PC-3 (cell line): ENCODE measurements at regions not wholly inside any gene's neighbourhood (a gene's known extent, or its start where the extent isn't known, plus 50 kb on each side); places are given as distances from the start of the nearest gene placed in this dataset.

Experiments
- EZH2 ChIP-seq: fragments of 300-600 bp; sonication (generic); IDR thresholded peaks from one replicate; pipeline ENCODE4 v1.6.1; 2017; ENCODE audit warnings: antibody characterized with exemption, mild to moderate bottlenecking, low read length; ENCODE audit not compliant: unreplicated experiment
- EZH2phosphoT487 ChIP-seq: fragments of 300-600 bp; sonication (generic); IDR thresholded peaks from 2 replicates; pipeline ENCODE4 v1.6.1; 2018; ENCODE audit warnings: mild to moderate bottlenecking, antibody characterized with exemption, low read length, borderline replicate concordance
- TF ChIP-seq, protein P1 (sequence below): fragments of 300-600 bp; sonication (generic); conservative IDR thresholded peaks from 2 replicates; pipeline ENCODE4 v1.5.1; 2017; ENCODE audit warnings: antibody characterized with exemption, low read depth, mild to moderate bottlenecking, low read length

DNA sequence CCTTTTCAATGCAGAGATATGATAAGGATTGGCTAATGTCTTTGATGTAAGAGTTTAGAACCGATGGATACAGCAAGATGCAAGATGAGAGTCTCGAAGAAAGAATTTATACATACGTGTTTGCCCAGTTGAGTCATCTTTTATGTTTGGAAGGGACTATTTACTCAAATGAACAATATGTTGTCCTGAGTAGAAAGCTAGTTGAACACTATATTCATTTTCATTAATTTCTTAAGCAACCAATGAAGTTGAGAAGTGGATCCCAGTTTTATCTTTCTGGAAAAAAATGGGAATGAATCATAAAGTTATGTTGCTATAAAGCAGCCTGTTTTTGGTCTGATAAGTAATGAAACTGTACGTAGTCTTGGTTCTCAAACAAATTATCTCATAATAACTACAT, 1431.7 kb upstream of the FLRT2 start:
- TF ChIP-seq, protein P1, sequence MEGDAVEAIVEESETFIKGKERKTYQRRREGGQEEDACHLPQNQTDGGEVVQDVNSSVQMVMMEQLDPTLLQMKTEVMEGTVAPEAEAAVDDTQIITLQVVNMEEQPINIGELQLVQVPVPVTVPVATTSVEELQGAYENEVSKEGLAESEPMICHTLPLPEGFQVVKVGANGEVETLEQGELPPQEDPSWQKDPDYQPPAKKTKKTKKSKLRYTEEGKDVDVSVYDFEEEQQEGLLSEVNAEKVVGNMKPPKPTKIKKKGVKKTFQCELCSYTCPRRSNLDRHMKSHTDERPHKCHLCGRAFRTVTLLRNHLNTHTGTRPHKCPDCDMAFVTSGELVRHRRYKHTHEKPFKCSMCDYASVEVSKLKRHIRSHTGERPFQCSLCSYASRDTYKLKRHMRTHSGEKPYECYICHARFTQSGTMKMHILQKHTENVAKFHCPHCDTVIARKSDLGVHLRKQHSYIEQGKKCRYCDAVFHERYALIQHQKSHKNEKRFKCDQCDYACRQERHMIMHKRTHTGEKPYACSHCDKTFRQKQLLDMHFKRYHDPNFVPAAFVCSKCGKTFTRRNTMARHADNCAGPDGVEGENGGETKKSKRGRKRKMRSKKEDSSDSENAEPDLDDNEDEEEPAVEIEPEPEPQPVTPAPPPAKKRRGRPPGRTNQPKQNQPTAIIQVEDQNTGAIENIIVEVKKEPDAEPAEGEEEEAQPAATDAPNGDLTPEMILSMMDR, result no peak
- no peak for TF ChIP-seq EZH2phosphoT487
- TF ChIP-seq EZH2, result no peak
